ENCODE measurements at regions not wholly inside any gene's neighbourhood (a gene's known extent, or its start where the extent isn't known, plus 50 kb on each side); places are given as distances from the start of the nearest gene placed in this dataset.

DNA sequence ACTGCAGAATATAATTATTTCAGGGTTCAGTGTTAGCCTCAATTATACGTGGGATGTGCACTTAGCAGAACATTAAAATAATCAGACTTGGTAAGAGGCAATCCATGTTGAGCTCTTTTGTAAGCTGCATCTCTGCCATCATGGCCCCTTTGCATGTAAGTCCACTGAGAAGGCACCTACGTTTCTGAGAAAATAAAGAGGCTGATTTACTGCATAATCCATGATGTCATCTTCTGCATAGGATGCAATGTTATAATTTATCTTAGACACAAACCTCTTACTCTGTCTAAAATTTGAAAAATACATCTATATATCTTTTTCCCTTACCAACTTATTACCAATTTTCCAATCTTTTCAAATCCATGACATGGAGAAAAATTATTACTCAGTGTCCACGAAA is 1294.7 kb downstream of the ZPLD1 start:
- TF ChIP-seq EZH2 (IDR thresholded peaks at IDR 0.05), result no peak
- TF ChIP-seq, protein P1, sequence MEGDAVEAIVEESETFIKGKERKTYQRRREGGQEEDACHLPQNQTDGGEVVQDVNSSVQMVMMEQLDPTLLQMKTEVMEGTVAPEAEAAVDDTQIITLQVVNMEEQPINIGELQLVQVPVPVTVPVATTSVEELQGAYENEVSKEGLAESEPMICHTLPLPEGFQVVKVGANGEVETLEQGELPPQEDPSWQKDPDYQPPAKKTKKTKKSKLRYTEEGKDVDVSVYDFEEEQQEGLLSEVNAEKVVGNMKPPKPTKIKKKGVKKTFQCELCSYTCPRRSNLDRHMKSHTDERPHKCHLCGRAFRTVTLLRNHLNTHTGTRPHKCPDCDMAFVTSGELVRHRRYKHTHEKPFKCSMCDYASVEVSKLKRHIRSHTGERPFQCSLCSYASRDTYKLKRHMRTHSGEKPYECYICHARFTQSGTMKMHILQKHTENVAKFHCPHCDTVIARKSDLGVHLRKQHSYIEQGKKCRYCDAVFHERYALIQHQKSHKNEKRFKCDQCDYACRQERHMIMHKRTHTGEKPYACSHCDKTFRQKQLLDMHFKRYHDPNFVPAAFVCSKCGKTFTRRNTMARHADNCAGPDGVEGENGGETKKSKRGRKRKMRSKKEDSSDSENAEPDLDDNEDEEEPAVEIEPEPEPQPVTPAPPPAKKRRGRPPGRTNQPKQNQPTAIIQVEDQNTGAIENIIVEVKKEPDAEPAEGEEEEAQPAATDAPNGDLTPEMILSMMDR (IDR thresholded peaks at IDR 0.05), result no peak
- TF ChIP-seq EZH2phosphoT487 (IDR thresholded peaks at IDR 0.05), result no peak

All from neural progenitor cell (in vitro differentiated cells).